GM12878 (cell line): ENCODE measurements at regions not wholly inside any gene's neighbourhood (a gene's known extent, or its start where the extent isn't known, plus 50 kb on each side); places are given as distances from the start of the nearest gene placed in this dataset.

Experiments
- ATAC-seq: fragments of 200-7000 bp; cut with Tn5 transposase; 3 replicates; pipeline ENCODE4 v1.9.1; 2020; ENCODE audit warnings: mild to moderate bottlenecking, moderate library complexity
- BruUV-seq: library from RNA; stranded (reverse); fragments of 400-500 nt; replicated peaks from 2 replicates; lab custom pipeline; 2021; lab: Mats Ljungman, UMichigan
- CTCF ChIA-PET: fragments of 300-600 bp; sonication (Branson Sonifier 250); formaldehyde crosslinking; extraction: SDS; loops from one replicate; lab custom pipeline; 2021; ENCODE audit warnings: inconsistent platforms; lab: Yijun Ruan, JAX
- POLR2A ChIA-PET: fragments of 350-600 bp; formaldehyde crosslinking; extraction: SDS; loops from one replicate; lab custom pipeline; 2021; ENCODE audit warnings: inconsistent platforms; lab: Charles Lee
- RAD21 ChIA-PET: fragments of 300-600 bp; sonication (Branson Sonifier 250); formaldehyde crosslinking; loops from one replicate; lab custom pipeline; 2023; ENCODE audit warnings: antibody characterized with exemption; ENCODE audit not compliant: unreplicated experiment; lab: Charles Lee
- SMC1A ChIA-PET: fragments of 300-600 bp; sonication (Branson Sonifier 250); formaldehyde crosslinking; loops from one replicate; lab custom pipeline; 2023; ENCODE audit not compliant: unreplicated experiment, uncharacterized antibody; lab: Charles Lee
- DNase-seq: peaks from one replicate; pipeline ENCODE4 v3.0.0-alpha.2; 2011; ENCODE audit warnings: low read depth, low spot score
- FAIRE-seq: peaks from 3 replicates; lab custom pipeline; 2011; peaks lifted over from hg19 to GRCh38; lab: Jason Lieb, UNC
- H2AFZ ChIP-seq: 2 replicates; pipeline ENCODE4 v1.6.0; 2011; ENCODE audit warnings: low read depth, low read length, control low read depth; ENCODE audit not compliant: control insufficient read depth
- H3K27ac ChIP-seq: 2 replicates; pipeline ENCODE4 v1.5.1; 2011; ENCODE audit warnings: control low read depth; ENCODE audit not compliant: control insufficient read depth, insufficient read depth
- H3K27me3 ChIP-seq, 2 experiments: replicated peaks in 1 of 2; 2 replicates each; pipeline versions ENCODE4 v1.6.0 to v1.6.1; 2011; ENCODE audit warnings: low read length in 1 of 2; ENCODE audit not compliant: control insufficient read depth in 2 of 2, insufficient read depth in 2 of 2
- H3K36me3 ChIP-seq, 2 experiments: 2 replicates each; pipeline ENCODE4 v1.5.1; 2011; ENCODE audit warnings: low read length in 1 of 2; ENCODE audit not compliant: control insufficient read depth in 2 of 2, insufficient read depth in 2 of 2
- H3K4me1 ChIP-seq: 2 replicates; pipeline ENCODE4 v1.6.1; 2011; ENCODE audit warnings: mild to moderate bottlenecking, low read length, moderate library complexity, mixed read lengths; ENCODE audit not compliant: control insufficient read depth, insufficient read depth
- H3K4me2 ChIP-seq: 2 replicates; pipeline ENCODE4 v1.6.0; 2011; ENCODE audit warnings: control low read depth; ENCODE audit not compliant: control insufficient read depth, insufficient read depth
- H3K4me3 ChIP-seq: fragments of 200-600 bp; sonication (generic); 2 replicates; pipeline ENCODE4 v1.5.1; 2016
- H3K79me2 ChIP-seq: 2 replicates; pipeline ENCODE4 v1.6.0; 2011; ENCODE audit warnings: low read length; ENCODE audit not compliant: control insufficient read depth, insufficient read depth
- H3K9ac ChIP-seq: 2 replicates; pipeline ENCODE4 v1.8.0; 2011; ENCODE audit warnings: low read length, control low read depth, mixed read lengths; ENCODE audit not compliant: control insufficient read depth, insufficient read depth
- H3K9me3 ChIP-seq: replicated peaks from 3 replicates; pipeline ENCODE4 v1.5.1; 2011; ENCODE audit warnings: mild to moderate bottlenecking, low read length; ENCODE audit not compliant: control insufficient read depth, insufficient read depth
- H4K20me1 ChIP-seq: 2 replicates; pipeline ENCODE4 v1.6.0; 2011; ENCODE audit not compliant: control insufficient read depth, insufficient read depth
- BMI1 ChIP-seq: fragments of 450-650 bp; IDR thresholded peaks from 2 replicates; pipeline ENCODE4 v1.6.1; 2016; ENCODE audit warnings: mild to moderate bottlenecking, moderate library complexity, borderline replicate concordance
- CHD1 ChIP-seq: IDR thresholded peaks from 2 replicates; pipeline ENCODE4 v1.6.1; 2012; ENCODE audit warnings: low read depth, low read length, improper control_type of control experiment
- CHD2 ChIP-seq: IDR thresholded peaks from 2 replicates; pipeline ENCODE4 v1.6.1; 2011; ENCODE audit warnings: low read depth, low read length, improper control_type of control experiment, borderline replicate concordance
- EP300 ChIP-seq, 2 experiments: fragments of 150-350 bp in 1 of 2; IDR thresholded peaks; 2 replicates each; pipeline ENCODE4 v1.6.1; 2011 to 2012; ENCODE audit warnings: low read depth in 2 of 2, low read length in 2 of 2, borderline replicate concordance in 1 of 2, improper control_type of control experiment in 1 of 2, inconsistent platforms in 1 of 2; ENCODE audit not compliant: control insufficient read depth in 1 of 2
- ESRRA ChIP-seq: IDR thresholded peaks from 2 replicates; pipeline ENCODE4 v1.6.1; 2012; ENCODE audit warnings: mild to moderate bottlenecking, low read length, improper control_type of control experiment
- GABPA ChIP-seq: IDR thresholded peaks from 2 replicates; pipeline ENCODE4 v1.6.1; 2014; ENCODE audit warnings: antibody characterized with exemption, low read depth, mild to moderate bottlenecking, inconsistent platforms
- HDAC6 ChIP-seq: fragments of 200-600 bp; sonication (generic); IDR thresholded peaks from one replicate; pipeline ENCODE4 v1.8.0; 2017; ENCODE audit warnings: antibody characterized with exemption; ENCODE audit not compliant: unreplicated experiment
- JUND ChIP-seq: IDR thresholded peaks from 2 replicates; pipeline ENCODE4 v1.6.1; 2012; ENCODE audit warnings: low read depth, mild to moderate bottlenecking, low read length, improper control_type of control experiment, moderate library complexity
- KDM1A ChIP-seq: fragments of 200-600 bp; sonication (generic); IDR thresholded peaks from 2 replicates; pipeline ENCODE4 v1.6.1; 2016; ENCODE audit warnings: borderline replicate concordance
- NBN ChIP-seq: fragments of 450-650 bp; IDR thresholded peaks from 2 replicates; pipeline ENCODE4 v1.6.1; 2016
- NFYB ChIP-seq: IDR thresholded peaks from 2 replicates; pipeline ENCODE4 v1.6.1; 2011; ENCODE audit warnings: low read depth, mild to moderate bottlenecking, low read length, improper control_type of control experiment, moderate library complexity; ENCODE audit not compliant: insufficient read depth
- POLR2AphosphoS2 ChIP-seq: IDR thresholded peaks from 2 replicates; pipeline ENCODE4 v1.6.1; 2011; ENCODE audit warnings: low read depth, mild to moderate bottlenecking, low read length, improper control_type of control experiment, moderate library complexity
- RAD51 ChIP-seq: fragments of 450-650 bp; IDR thresholded peaks from 2 replicates; pipeline ENCODE4 v1.6.1; 2016; ENCODE audit warnings: moderate library complexity, mild to moderate bottlenecking, inconsistent platforms
- SIN3A ChIP-seq: IDR thresholded peaks from 2 replicates; pipeline ENCODE4 v1.6.1; 2012; ENCODE audit warnings: low read depth, low read length, improper control_type of control experiment
- STAT3 ChIP-seq: IDR thresholded peaks from 2 replicates; pipeline ENCODE4 v1.6.1; 2011; ENCODE audit warnings: low read depth, low read length, improper control_type of control experiment
- SUPT20H ChIP-seq: IDR thresholded peaks from 2 replicates; pipeline ENCODE4 v1.6.1; 2011; ENCODE audit warnings: low read depth, mild to moderate bottlenecking, low read length, moderate library complexity, borderline replicate concordance; ENCODE audit not compliant: control insufficient read depth
- TCF12 ChIP-seq: IDR thresholded peaks from 2 replicates; pipeline ENCODE4 v1.6.1; 2011; ENCODE audit warnings: low read depth, mild to moderate bottlenecking, low read length
- TCF3 ChIP-seq: IDR thresholded peaks from 2 replicates; pipeline ENCODE4 v1.6.1; 2012; ENCODE audit warnings: low read depth, mild to moderate bottlenecking, low read length, borderline replicate concordance; ENCODE audit not compliant: insufficient read depth
- USF1 ChIP-seq: IDR thresholded peaks from 2 replicates; pipeline ENCODE4 v1.6.1; 2011; ENCODE audit warnings: borderline replicate concordance, low read depth, mild to moderate bottlenecking, moderate library complexity, mixed read lengths, low read length; ENCODE audit not compliant: insufficient read depth; ENCODE audit errors: extremely low read length
- ZNF274 ChIP-seq: IDR thresholded peaks from one replicate; pipeline ENCODE4 v1.8.0; 2011; ENCODE audit not compliant: insufficient read length, insufficient read depth
- WGBS: methylation state at CpG from one replicate; pipeline ENCODE4 v1.1.6; 2016; ENCODE audit warnings: low lambda C conversion rate; ENCODE audit not compliant: insufficient replicate concordance, insufficient coverage; ENCODE audit errors: missing lambda C conversion rate; 5-methylcytosine and 5-hydroxymethylcytosine counted together
- in situ Hi-C: fragments of 300-500 bp; cut with MboI; formaldehyde crosslinking; loops from 9 replicates; pipeline ENCODE4 v1.14.3; 2018; ENCODE audit warnings: mixed read lengths
- intact Hi-C: fragments of 100-400 bp; cut with micrococcal nuclease; formaldehyde crosslinking; loops from one replicate; pipeline ENCODE4 v1.14.2; 2022; ENCODE audit not compliant: unreplicated experiment
- TF ChIP-seq, protein P1 (sequence below): IDR thresholded peaks from 2 replicates; pipeline ENCODE4 v1.6.1; 2011; ENCODE audit warnings: mild to moderate bottlenecking, low read depth, low read length, moderate library complexity; ENCODE audit not compliant: insufficient replicate concordance

GRCh38 chr3:169009453-169009852 lies 654.1 kb downstream of the MECOM start (continued):
- TF ChIP-seq CHD2 (no peak), POLR2AphosphoS2 (no peak), EP300 (IDR thresholded peaks at IDR 0.05; ENCODE audit: borderline replicate concordance in 1 of 2, control insufficient read depth in 1 of 2, low read depth in 2 of 2, low read length in 2 of 2) (no peak), TCF3 (no peak), GABPA (no peak), STAT3 (no peak), USF1 (no peak)

DNA sequence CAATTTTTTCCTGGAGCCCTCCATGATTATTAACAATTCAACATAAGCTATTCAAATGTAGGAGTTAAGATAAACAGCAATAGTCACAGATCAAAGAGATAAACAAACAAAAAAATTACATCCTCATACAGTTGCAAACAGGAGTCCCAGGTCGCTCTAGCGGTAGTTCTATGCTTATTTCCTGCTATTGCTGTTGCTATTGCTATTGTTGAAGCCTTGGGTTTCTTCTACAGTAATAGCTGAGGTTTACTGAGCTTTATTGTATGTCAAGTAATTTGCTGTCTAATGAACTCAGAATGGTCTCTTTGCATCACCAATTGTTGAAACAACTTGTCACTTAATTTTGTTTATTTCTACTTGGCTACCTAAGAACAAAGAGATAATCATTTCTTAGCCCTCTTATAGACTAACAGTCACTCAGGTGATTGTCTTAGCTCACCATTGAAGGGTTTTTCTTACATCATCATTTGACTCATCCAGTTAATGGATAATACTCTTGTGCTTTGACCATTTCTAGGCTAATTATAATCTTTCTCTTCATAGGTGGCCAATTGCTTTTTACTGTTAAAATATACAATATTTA lies 654.6 kb downstream of the MECOM start:
- H3K4me1 ChIP-seq = no peaks in the 10 kb centered on the region
- no peak overlapping the region for H2AFZ ChIP-seq
- CTCF ChIA-PET = interaction anchor here (1.4 kb wide), 1 partner anchor 9 kb away, joined by 3 read pairs; no protein-coding TSS in a partner anchor
- ATAC-seq (peak; percentile 38), DNase-seq (no peak), FAIRE-seq (no peak)
- in situ Hi-C loops = no loop called here
- TF ChIP-seq TCF12 (no peak), SUPT20H (no peak), JUND (no peak), NFYB (no peak), CHD1 (no peak), KDM1A (no peak), HDAC6 (no peak), ESRRA (no peak), SIN3A (no peak), NBN (no peak), ZNF274 (no peak), RAD51 (no peak), BMI1 (no peak)
- TF ChIP-seq, protein P1, sequence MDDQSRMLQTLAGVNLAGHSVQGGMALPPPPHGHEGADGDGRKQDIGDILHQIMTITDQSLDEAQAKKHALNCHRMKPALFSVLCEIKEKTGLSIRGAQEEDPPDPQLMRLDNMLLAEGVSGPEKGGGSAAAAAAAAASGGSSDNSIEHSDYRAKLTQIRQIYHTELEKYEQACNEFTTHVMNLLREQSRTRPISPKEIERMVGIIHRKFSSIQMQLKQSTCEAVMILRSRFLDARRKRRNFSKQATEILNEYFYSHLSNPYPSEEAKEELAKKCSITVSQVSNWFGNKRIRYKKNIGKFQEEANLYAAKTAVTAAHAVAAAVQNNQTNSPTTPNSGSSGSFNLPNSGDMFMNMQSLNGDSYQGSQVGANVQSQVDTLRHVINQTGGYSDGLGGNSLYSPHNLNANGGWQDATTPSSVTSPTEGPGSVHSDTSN = no peak
- H3K27me3 ChIP-seq = no peaks in the 10 kb centered on the region
- H3K9ac ChIP-seq = no peak overlapping the region
- no peak overlapping the region for H3K4me3 ChIP-seq
- no peaks in the 10 kb centered on the region for H3K36me3 ChIP-seq
- SMC1A ChIA-PET = interaction anchor here (1.1 kb wide), 1 partner anchor 170 kb away, joined by 3 read pairs; no protein-coding TSS in a partner anchor
- H4K20me1 ChIP-seq = no peaks in the 10 kb centered on the region
- no TSS peak for BruUV-seq
- 7% methylated on average over 2 of the region's 2 CpGs for WGBS
- POLR2A ChIA-PET = no interaction called here
- intact Hi-C loops = no loop called here
- no peaks in the 10 kb centered on the region for H3K79me2 ChIP-seq
- RAD21 ChIA-PET = no interaction called here
- no peak overlapping the region for H3K27ac ChIP-seq
- no peaks in the 10 kb centered on the region for H3K9me3 ChIP-seq
- H3K4me2 ChIP-seq = no peak overlapping the region
